Ammon's horn (tissue), 1 donor: ENCODE measurements at regions not wholly inside any gene's neighbourhood (a gene's known extent, or its start where the extent isn't known, plus 50 kb on each side); places are given as distances from the start of the nearest gene placed in this dataset.

Experiments
- DNase-seq: peaks from one replicate; pipeline ENCODE4 v3.0.0-alpha.2; 2016; ENCODE audit warnings: low spot score

GRCh38 chr13:73704587-73704986 is 429.6 kb downstream of the KLF12 start:
- no peak for DNase-seq

DNA sequence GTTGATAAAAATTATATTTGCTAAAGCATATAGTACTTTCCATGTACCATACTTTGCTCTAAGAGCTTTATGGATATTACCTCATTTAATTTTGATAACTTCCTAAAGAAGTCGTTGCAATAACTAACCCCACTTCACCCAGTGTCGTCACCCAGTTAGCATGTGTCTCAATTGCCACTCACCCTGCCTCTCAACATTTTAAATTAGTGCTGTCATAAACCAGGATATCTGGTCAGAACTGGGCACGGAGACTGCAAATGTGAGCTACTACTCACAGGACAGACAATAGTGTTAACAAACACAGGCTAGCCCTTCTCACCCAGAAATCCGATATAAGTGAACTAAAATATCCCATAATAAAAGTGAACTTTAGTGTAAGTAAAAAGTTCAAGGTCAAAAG is 430.6 kb downstream of the KLF12 start:
- DNase-seq, result no peak

DNA sequence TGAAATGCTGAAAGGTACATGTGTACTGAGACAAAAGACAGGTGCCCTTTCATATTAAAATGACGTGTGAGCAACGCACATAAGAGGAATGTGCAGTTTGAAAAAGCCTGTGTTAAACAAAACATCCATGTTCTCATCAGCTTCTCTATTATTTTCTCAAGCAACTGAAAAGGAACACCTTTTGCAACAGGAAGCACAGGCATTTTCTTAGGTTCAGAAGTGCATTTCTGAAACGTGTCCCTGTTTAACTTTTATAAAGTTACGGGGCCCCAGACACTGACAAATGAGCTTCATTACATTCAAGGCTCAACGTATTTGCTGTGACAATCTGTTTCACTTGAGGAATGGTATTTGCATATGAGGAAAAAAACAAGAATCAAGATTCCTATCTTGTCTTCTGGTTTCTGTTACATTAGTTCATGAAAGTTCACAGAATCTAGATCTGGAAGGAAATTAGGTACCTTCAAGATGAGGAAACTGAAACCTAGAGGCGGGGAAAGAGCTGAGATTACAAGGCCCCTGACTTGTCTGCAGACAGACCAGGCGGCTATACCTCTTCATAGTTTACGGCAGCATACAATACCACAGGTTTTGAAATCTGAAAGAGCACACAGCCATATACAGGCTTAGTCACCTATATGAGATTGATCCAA is 431.7 kb downstream of the KLF12 start:
- no peak for DNase-seq

- no peak for DNase-seq
Observed at GRCh38 chr13:73701160-73701559, 433.0 kb downstream of the KLF12 start.

DNA sequence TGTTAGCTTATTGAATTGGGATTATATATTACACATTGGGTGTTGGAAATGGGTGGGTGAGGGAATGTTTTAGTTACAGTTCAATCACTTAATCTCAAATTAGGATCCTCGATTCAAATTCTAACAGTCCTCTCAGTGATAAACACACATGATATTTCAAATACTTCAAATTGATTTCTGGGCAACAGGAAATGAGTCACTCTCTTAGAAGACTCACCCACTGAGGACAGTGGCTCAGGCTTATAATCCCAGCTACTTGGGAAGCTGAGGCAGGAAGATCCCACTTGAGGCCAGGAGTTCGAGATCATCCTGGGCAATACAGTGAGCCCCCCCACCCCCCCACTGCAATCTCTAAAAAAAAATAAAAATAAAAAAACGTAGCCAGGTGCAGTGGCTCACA is 435.3 kb downstream of the KLF12 start:
- no peak for DNase-seq

DNA sequence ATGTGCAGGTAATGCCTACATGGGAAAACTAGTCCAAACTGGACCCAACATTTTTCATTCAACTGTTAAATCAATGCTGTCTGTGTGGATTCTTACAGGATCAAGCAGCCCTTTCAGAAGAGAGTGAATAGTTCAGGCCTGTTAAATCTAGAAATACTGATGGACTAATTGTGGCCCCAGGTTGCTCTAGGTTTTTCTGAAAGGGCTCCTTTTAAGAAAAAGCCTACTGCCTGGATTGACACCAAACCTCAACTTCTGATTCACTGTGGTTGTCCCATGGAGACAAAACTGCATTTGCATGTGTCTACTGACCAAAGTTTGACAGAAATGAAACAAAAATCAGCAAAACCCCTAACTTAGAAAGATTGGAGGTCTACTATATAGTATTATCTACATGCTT is 437.0 kb downstream of the KLF12 start:
- DNase-seq, result no peak

DNA sequence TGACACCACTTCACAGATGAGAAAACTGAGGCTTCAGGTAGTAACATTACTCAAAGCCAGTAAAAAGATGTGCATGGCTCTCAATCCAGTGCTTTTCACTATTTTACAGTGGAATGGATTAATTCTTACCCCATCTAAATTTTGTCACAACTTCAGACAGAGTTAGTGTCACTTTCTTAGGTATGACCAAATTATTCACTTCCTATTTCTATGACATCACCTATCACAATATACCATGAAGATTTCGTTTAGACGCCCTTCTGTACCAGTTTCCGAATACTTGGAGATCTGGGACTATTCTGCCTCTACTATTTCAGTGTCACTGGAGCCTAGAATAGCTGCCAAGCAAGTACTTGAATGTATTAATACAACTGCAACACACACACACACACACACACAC is 437.5 kb downstream of the KLF12 start:
- DNase-seq, result no peak

DNA sequence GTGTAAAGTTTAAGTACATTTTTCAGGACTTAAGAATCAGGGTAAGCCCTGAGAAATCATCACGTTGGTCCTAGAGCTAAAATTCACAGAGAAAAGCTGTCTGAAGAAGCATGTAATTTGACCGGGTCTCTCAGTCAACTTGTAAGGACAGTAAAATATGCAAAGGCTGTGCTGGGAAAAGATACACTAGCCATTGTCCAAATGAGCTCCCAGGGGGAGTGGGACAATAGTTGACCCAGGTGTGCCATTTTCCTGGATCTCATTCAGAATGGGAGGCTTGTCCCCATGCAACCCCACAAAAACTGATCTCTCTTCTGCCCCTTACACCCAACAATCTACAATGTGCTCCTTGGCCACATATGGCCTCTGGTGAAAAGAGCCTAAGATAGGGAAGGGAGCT is 437.9 kb downstream of the KLF12 start:
- DNase-seq, result no peak

GRCh38 chr13:73695325-73695724 is 438.9 kb downstream of the KLF12 start:
- no peak for DNase-seq

DNA sequence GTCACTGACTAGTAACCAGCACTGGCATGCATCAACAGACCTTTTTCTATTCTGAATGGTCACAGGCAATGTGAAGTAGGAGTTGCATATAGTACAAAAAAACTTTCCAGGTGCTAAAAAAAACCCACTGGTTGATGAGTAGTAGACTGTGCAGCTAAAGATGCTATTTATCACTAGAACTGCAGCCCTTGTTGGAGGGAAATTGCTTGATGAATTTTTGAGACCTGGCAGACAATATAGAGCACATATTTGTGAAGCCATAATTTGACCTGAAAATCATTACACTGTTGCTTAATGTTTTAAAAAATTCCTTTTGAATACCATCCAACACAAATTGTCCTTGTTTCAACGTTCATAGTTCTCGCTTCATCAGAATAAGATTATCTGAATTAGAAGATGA is 441.0 kb downstream of the KLF12 start:
- no peak for DNase-seq

GRCh38 chr13:73691891-73692290 is 442.3 kb downstream of the KLF12 start:
- no peak for DNase-seq

- DNase-seq, result no peak
Observed at GRCh38 chr13:73687929-73688328, 446.3 kb downstream of the KLF12 start.

- no peak for DNase-seq
Observed at GRCh38 chr13:73687087-73687486, 447.1 kb downstream of the KLF12 start.

- no peak for DNase-seq
Observed at GRCh38 chr13:73684750-73685149, 449.5 kb downstream of the KLF12 start.

- DNase-seq, result no peak
Observed at GRCh38 chr13:73684286-73684685, 449.9 kb downstream of the KLF12 start.

DNA sequence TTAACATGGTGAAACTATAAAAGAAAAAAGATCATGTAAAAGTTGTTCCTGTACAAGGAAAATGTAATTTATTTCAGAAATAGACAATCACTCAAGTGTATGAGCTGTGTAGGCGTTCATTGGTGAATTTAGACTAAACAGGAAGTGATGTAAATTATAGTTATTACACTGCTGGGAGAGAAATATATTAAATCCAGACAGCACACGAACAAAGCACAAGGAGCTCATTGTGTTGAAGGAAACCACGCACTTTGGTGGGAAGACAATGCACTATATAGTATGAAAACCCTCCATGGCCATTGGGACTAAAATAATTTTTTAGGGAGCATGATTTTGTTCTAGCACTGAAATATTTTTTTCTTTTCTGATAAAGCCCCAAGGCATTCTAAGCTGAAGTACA is 450.5 kb downstream of the KLF12 start:
- no peak for DNase-seq

DNA sequence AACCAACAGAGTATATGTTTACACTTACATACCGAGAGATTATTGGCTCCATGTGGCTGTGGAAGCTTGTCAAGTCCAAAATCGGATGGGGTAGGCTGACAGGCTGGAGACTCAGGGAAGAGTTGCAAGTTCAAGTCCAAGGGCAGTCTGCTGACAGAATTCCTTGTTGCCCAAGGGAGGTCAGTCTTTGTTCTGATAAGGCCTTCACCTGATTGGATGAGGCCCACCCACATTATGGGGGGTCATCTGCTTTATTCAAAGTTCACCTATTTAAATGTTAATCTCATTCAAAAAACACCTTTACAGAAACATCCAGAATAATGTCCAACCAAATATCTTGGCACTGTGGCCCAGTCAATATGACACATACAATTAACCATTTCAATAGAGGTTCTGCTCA is 452.4 kb downstream of the KLF12 start:
- DNase-seq, result no peak

GRCh38 chr13:73681015-73681414 is 453.2 kb downstream of the KLF12 start:
- no peak for DNase-seq

DNA sequence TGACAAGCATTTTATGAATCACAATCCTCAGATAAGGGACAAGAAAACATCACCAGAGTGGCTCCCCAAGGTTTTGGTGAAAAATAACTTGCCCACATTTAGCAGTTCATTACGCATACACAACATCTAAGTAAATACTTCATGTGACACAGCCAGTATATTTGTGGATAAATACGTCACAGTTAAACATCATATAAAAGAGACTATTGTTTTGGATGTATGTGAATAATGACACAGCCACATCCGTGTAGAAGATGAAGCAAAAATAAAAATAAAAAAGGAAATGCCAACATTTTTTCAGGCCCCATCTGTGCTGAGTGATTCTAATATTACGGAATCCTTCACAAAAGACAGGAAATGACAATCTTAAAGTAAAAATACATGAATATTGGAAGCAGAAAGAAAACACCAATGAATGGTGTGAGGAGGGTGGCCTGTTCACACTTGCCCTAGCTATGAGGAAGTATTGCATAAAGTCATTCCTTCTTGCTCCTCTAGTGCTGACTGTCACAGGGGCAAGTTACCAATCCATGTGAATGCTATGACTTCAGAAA is 457.1 kb downstream of the KLF12 start:
- DNase-seq, result no peak

- DNase-seq, result no peak
Observed at GRCh38 chr13:73676550-73677047, 457.6 kb downstream of the KLF12 start.

- DNase-seq, result no peak
Observed at GRCh38 chr13:73675821-73676220, 458.4 kb downstream of the KLF12 start.

- DNase-seq, result no peak
Observed at GRCh38 chr13:73674570-73674969, 459.6 kb downstream of the KLF12 start.

DNA sequence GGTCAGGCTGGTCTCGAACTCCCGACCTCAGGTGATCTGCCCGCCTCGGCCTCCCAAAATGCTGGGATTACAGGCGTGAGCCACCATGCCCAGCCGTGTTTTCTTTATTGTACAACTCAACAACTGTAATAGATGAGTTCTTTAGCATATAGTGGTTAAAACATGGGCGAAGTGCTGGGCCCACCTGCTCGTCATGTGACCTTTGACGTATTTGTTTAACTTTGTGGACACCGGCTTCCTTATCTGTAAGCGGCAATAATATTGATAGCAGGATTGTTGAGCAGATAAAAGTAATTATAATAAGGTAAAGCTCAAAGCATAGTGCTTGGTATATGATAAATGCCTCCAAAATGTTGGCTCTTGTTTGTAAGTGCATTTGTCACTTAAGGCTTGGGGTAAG is 460.3 kb downstream of the KLF12 start:
- no peak for DNase-seq

GRCh38 chr13:73672492-73672891 is 461.7 kb downstream of the KLF12 start:
- DNase-seq, result no peak
